ENCODE measurements at regions not wholly inside any gene's neighbourhood (a gene's known extent, or its start where the extent isn't known, plus 50 kb on each side); places are given as distances from the start of the nearest gene placed in this dataset.

DNA sequence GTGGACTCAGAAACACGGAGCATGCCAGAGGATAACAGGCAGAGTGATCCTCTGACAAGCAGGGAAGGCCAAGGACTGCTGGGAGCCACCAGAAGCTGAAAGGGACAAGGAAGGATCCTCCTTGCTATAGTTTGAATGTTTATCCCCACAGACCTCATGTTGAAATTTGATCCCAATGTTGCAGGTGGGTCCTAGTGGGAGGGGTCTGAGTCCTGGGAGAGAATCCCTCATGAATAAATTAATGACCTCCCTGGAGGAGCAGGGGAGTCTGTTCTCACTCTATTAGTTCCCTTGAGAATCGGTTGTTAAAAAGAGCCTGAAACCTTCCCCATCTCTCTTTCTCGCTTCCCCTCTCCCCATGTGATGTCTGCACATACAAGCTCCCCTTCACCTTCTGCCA lies 124.4 kb downstream of the FBXO15 start:
- H3K36me3 ChIP-seq (ENCODE audit: low read depth), result no peaks in the 10 kb centered on the region
- TF ChIP-seq CTCF (IDR thresholded peaks at IDR 0.05), result no peak
- H3K4me1 ChIP-seq (ENCODE audit: low read depth), result no peaks in the 10 kb centered on the region
- H3K4me3 ChIP-seq, result no peak overlapping the region
- no peak for DNase-seq
- H3K9me3 ChIP-seq, result no peaks in the 10 kb centered on the region
- intact Hi-C loops (cut with DNase I, micrococcal nuclease), result no loop called here
- ATAC-seq, result no peak

DNA sequence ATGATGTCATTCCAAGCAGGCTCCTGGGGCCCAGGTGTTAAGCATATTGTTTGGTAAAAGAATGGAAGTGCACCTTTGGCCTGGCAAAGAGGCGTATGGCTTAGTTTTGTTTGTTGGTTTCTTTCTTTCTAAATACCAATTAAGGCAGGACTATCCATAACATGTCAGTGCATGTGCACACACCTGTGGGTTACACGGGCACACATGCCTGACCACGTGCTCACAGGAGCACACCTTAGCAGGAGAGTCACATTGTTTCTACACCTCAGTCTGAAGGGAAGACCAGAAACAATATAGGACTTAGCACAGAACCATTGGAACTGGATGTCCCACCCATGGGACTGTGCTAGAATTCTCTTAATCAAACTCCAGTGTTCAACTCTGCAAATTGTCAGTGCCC lies 127.8 kb downstream of the FBXO15 start:
- Histone ChIP-seq H3K4me3 (no peak overlapping the region), H3K9me3 (no peaks in the 10 kb centered on the region), H3K4me1 (ENCODE audit: low read depth) (no peaks in the 10 kb centered on the region), H3K36me3 (ENCODE audit: low read depth) (no peaks in the 10 kb centered on the region)
- no peak for DNase-seq
- ATAC-seq, result no peak
- no peak for TF ChIP-seq CTCF (IDR thresholded peaks at IDR 0.05)
- intact Hi-C loops (cut with DNase I, micrococcal nuclease), result no loop called here

DNA sequence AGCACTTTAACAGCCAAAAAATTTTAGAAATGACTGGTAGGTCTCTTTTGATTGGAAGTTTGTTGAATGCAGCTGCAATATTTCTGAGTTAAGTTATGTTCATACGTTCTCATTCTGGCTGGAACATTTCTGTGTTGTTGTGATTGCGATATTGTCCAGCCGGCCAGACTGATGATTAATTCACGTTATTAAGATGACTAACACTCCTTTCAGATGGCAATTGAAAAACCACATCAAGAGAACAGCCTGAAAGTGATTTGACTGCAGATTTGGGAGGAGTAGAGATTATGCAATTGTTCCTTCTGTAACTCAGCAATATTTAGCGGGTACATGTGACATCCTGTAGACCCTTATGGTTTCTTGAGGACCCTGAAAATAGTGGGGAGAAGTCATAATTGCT lies 133.7 kb downstream of the FBXO15 start:
- no peak for ATAC-seq

GRCh38 chr18:74012954-74013630 lies 134.5 kb downstream of the FBXO15 start:
- Histone ChIP-seq H3K4me3 (no peak overlapping the region), H3K36me3 (ENCODE audit: low read depth) (no peaks in the 10 kb centered on the region), H3K4me1 (ENCODE audit: low read depth) (no peaks in the 10 kb centered on the region), H3K9me3 (no peaks in the 10 kb centered on the region)
- TF ChIP-seq CTCF (IDR thresholded peaks at IDR 0.05), result no peak
- intact Hi-C loops (cut with DNase I, micrococcal nuclease), result no loop called here
- ATAC-seq, result no peak
- no peak for DNase-seq

More for the DNA sequence above, 133.7 kb downstream of the FBXO15 start:
- Histone ChIP-seq H3K9me3 (no peaks in the 10 kb centered on the region), H3K4me3 (no peak overlapping the region), H3K4me1 (ENCODE audit: low read depth) (no peaks in the 10 kb centered on the region), H3K36me3 (ENCODE audit: low read depth) (no peaks in the 10 kb centered on the region)
- TF ChIP-seq CTCF (IDR thresholded peaks at IDR 0.05), result no peak
- DNase-seq, result no peak
- intact Hi-C loops (cut with DNase I, micrococcal nuclease), result no loop called here

- ATAC-seq (no peak), DNase-seq (no peak)
- Histone ChIP-seq H3K4me1 (ENCODE audit: low read depth) (no peaks in the 10 kb centered on the region), H3K9me3 (no peaks in the 10 kb centered on the region), H3K36me3 (ENCODE audit: low read depth) (no peaks in the 10 kb centered on the region), H3K4me3 (no peak overlapping the region)
- no peak for TF ChIP-seq CTCF (IDR thresholded peaks at IDR 0.05)
- intact Hi-C loops (cut with DNase I, micrococcal nuclease), result no loop called here
Observed at GRCh38 chr18:74006143-74006542, 141.5 kb downstream of the FBXO15 start.
